Fibroblast of lung (primary cell): ENCODE measurements at regions not wholly inside any gene's neighbourhood (a gene's known extent, or its start where the extent isn't known, plus 50 kb on each side); places are given as distances from the start of the nearest gene placed in this dataset.

Source experiments
- DNase-seq, 2 donors: peaks; one replicate each; pipeline versions ENCODE4 v3.0.0 to v3.0.0-alpha.2; 2010; ENCODE audit warnings: low read depth in 2 of 2
- H2AFZ ChIP-seq: 2 replicates; pipeline ENCODE4 v1.5.1; 2012; ENCODE audit warnings: low read length, control low read depth, inconsistent platforms
- H3K27ac ChIP-seq: 2 replicates; pipeline ENCODE4 v1.5.1; 2011; ENCODE audit warnings: low read length, control low read depth; ENCODE audit not compliant: insufficient read depth
- H3K27me3 ChIP-seq: 2 replicates; pipeline ENCODE4 v1.5.1; 2011; ENCODE audit warnings: mild to moderate bottlenecking, low read length; ENCODE audit not compliant: control insufficient read depth, insufficient read depth
- H3K36me3 ChIP-seq: 2 replicates; pipeline ENCODE4 v1.5.1; 2011; ENCODE audit warnings: low read length; ENCODE audit not compliant: control insufficient read depth, insufficient read depth
- H3K4me1 ChIP-seq: 2 replicates; pipeline ENCODE4 v1.5.1; 2011; ENCODE audit warnings: low read length; ENCODE audit not compliant: control insufficient read depth, insufficient read depth; ENCODE audit errors: extremely low read depth
- H3K4me2 ChIP-seq: 2 replicates; pipeline ENCODE4 v1.5.1; 2011; ENCODE audit warnings: low read length, control low read depth; ENCODE audit not compliant: insufficient read depth; ENCODE audit errors: extremely low read depth
- H3K4me3 ChIP-seq, 4 experiments: fragments of 200-600 bp in 1 of 4; sonication (generic) in 1 of 4; replicated peaks in 1 of 4; 2 replicates each; pipeline ENCODE4 v1.5.1; 2011 to 2016; ENCODE audit warnings: low read length in 4 of 4, low read depth in 3 of 4, mild to moderate bottlenecking in 3 of 4, control low read depth in 2 of 4, inconsistent platforms in 1 of 4, mixed read lengths in 1 of 4; ENCODE audit not compliant: insufficient read depth in 1 of 4; ENCODE audit errors: control extremely low read depth in 1 of 4
- H3K79me2 ChIP-seq: 2 replicates; pipeline ENCODE4 v1.5.1; 2012; ENCODE audit warnings: mild to moderate bottlenecking, low read length, inconsistent platforms; ENCODE audit not compliant: control insufficient read depth, insufficient read depth
- H3K9ac ChIP-seq: 2 replicates; pipeline ENCODE4 v1.5.1; 2011; ENCODE audit warnings: mild to moderate bottlenecking, low read length, control low read depth; ENCODE audit not compliant: insufficient read depth
- H3K9me3 ChIP-seq: 2 replicates; pipeline ENCODE4 v1.5.1; 2012; ENCODE audit warnings: low read depth, low read length; ENCODE audit not compliant: control insufficient read depth, insufficient read depth
- H4K20me1 ChIP-seq: 2 replicates; pipeline ENCODE4 v1.5.1; 2011; ENCODE audit warnings: low read length; ENCODE audit not compliant: control insufficient read depth, insufficient read depth; ENCODE audit errors: extremely low read depth
- EZH2 ChIP-seq: IDR thresholded peaks from 2 replicates; pipeline ENCODE4 v1.5.1; 2012; ENCODE audit warnings: low read length, control low read depth, mild to moderate bottlenecking; ENCODE audit errors: missing control alignments
- TF ChIP-seq, protein P1 (sequence below), 2 donors: IDR thresholded peaks in 1 of 2; conservative IDR thresholded peaks in 1 of 2; 1 replicate in 1 of 2; 2 replicates in 1 of 2; pipeline ENCODE4 v1.5.1; 2011 to 2012; ENCODE audit warnings: low read length in 2 of 2, control low read depth in 1 of 2, inconsistent platforms in 1 of 2, low read depth in 1 of 2, mild to moderate bottlenecking in 1 of 2

DNA sequence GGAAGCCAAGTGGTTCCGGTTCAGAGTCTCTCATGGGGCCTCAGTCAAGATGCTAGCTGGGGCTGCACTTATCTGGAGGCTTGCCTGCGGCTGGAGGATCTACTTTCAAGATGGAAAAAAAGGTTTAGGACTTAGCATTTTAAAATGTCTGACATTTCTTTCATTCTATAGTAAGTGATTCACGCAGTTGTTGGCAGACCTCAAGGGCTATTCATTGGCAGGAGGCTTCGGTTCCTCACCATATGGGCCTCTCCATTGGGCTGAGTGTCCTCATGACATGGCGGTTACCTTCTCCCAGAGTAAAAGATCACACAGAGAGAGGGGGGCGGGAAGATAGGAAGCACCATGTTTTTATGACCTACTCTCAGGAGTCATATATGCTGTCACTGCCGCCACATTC, 298.0 kb upstream of the PLET1 start:
- H2AFZ ChIP-seq, result no peak overlapping the region

DNA sequence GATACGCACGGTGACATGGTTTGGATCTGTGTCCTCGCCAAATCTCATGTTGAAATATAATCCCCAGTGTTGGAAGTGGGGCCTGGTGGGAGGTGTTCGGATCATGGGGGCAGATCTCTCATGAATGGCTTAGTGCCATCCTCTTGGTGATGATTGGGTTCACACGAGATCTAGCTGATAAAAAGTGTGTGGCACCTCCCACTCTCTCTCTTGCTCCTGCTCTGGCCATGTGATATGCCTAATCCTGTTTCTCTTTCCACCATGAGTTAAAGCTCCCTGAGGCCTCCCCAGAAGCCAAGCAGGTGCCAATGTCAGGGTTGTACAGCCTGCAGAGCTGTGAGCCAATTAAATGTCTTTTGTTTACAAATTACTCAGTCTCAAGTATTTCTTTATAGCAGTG, 303.1 kb upstream of the PLET1 start:
- Histone ChIP-seq H3K9ac (no peak overlapping the region), H3K36me3 (no peaks in the 10 kb centered on the region), H3K27ac (no peak overlapping the region), H3K27me3 (no peaks in the 10 kb centered on the region), H3K4me3 (no peak overlapping the region), H3K4me1 (no peaks in the 10 kb centered on the region), H3K4me2 (no peak overlapping the region), H2AFZ (no peak overlapping the region), H4K20me1 (no peaks in the 10 kb centered on the region), H3K79me2 (no peaks in the 10 kb centered on the region), H3K9me3 (no peaks in the 10 kb centered on the region)
- TF ChIP-seq, protein P1, sequence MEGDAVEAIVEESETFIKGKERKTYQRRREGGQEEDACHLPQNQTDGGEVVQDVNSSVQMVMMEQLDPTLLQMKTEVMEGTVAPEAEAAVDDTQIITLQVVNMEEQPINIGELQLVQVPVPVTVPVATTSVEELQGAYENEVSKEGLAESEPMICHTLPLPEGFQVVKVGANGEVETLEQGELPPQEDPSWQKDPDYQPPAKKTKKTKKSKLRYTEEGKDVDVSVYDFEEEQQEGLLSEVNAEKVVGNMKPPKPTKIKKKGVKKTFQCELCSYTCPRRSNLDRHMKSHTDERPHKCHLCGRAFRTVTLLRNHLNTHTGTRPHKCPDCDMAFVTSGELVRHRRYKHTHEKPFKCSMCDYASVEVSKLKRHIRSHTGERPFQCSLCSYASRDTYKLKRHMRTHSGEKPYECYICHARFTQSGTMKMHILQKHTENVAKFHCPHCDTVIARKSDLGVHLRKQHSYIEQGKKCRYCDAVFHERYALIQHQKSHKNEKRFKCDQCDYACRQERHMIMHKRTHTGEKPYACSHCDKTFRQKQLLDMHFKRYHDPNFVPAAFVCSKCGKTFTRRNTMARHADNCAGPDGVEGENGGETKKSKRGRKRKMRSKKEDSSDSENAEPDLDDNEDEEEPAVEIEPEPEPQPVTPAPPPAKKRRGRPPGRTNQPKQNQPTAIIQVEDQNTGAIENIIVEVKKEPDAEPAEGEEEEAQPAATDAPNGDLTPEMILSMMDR (conservative IDR thresholded peaks at IDR 0.05 in 1 of 2, IDR thresholded peaks at IDR 0.05 in 1 of 2; ENCODE audit: low read depth in 1 of 2, low read length in 2 of 2), result no peak
- TF ChIP-seq EZH2, result no peak
- DNase-seq, result no peak

More for the DNA sequence above, 298.0 kb upstream of the PLET1 start:
- peak; percentile 29 to 76 for DNase-seq
- Histone ChIP-seq H3K27me3 (no peaks in the 10 kb centered on the region), H3K4me2 (no peak overlapping the region), H3K79me2 (no peaks in the 10 kb centered on the region), H4K20me1 (no peaks in the 10 kb centered on the region), H3K9me3 (no peaks in the 10 kb centered on the region), H3K4me1 (no peaks in the 10 kb centered on the region), H3K27ac (no peak overlapping the region), H3K36me3 (no peaks in the 10 kb centered on the region), H3K9ac (no peak overlapping the region), H3K4me3 (no peak overlapping the region)
- TF ChIP-seq, protein P1 (conservative IDR thresholded peaks at IDR 0.05 in 1 of 2, IDR thresholded peaks at IDR 0.05 in 1 of 2; ENCODE audit: low read depth in 1 of 2, low read length in 2 of 2), result no peak
- no peak for TF ChIP-seq EZH2

GRCh38 chr11:112564228-112564955, 303.7 kb upstream of the PLET1 start:
- no peaks in the 10 kb centered on the region for H3K27me3 ChIP-seq
- H3K9ac ChIP-seq, result no peak overlapping the region
- H3K4me3 ChIP-seq, result no peak overlapping the region
- H3K36me3 ChIP-seq, result no peaks in the 10 kb centered on the region
- no peak overlapping the region for H2AFZ ChIP-seq
- H3K79me2 ChIP-seq, result no peaks in the 10 kb centered on the region
- no peaks in the 10 kb centered on the region for H3K9me3 ChIP-seq
- no peak overlapping the region for H3K4me2 ChIP-seq
- H3K4me1 ChIP-seq, result no peaks in the 10 kb centered on the region
- H3K27ac ChIP-seq, result no peak overlapping the region
- TF ChIP-seq, protein P1 (conservative IDR thresholded peaks at IDR 0.05 in 1 of 2, IDR thresholded peaks at IDR 0.05 in 1 of 2; ENCODE audit: low read depth in 1 of 2, low read length in 2 of 2), result no peak
- TF ChIP-seq EZH2, result no peak
- DNase-seq, result peak; percentile 59 to 79
- H4K20me1 ChIP-seq, result no peaks in the 10 kb centered on the region
